ENCODE measurements at regions not wholly inside any gene's neighbourhood (a gene's known extent, or its start where the extent isn't known, plus 50 kb on each side); places are given as distances from the start of the nearest gene placed in this dataset.

GRCh38 chr13:34748596-34748995 lies 193.5 kb upstream of the NBEA start:
- Histone ChIP-seq H3K27me3 (ENCODE audit: insufficient read depth, low read length) (no peaks in the 10 kb centered on the region), H3K4me3 (replicated peaks in 1 of 2; ENCODE audit: low read depth in 1 of 2, low read length in 2 of 2) (no peak overlapping the region), H3K4me1 (ENCODE audit: control insufficient read depth in 1 of 2, insufficient read depth in 2 of 2, low read length in 2 of 2) (no peaks in the 10 kb centered on the region), H4K20me1 (ENCODE audit: insufficient read depth) (no peaks in the 10 kb centered on the region), H3K27ac (ENCODE audit: low read depth, low read length) (no peak overlapping the region), H3K9me3 (ENCODE audit: control insufficient read depth in 1 of 2, insufficient read depth in 1 of 2, low read depth in 1 of 2, low read length in 2 of 2) (no peaks in the 10 kb centered on the region), H3K4me2 (ENCODE audit: low read length) (no peak overlapping the region), H3K9me2 (ENCODE audit: insufficient read depth) (no peaks in the 10 kb centered on the region), H3K9ac (ENCODE audit: low read length) (no peak overlapping the region), H3K36me3 (ENCODE audit: control insufficient read depth in 1 of 2, insufficient read depth in 2 of 2, low read length in 2 of 2) (no peaks in the 10 kb centered on the region), H2AFZ (ENCODE audit: low read depth, low read length, poor library complexity, severe bottlenecking) (no peak overlapping the region), H3K79me2 (ENCODE audit: insufficient read depth, low read length) (no peaks in the 10 kb centered on the region)
- intact Hi-C loops (cut with micrococcal nuclease) = no loop called here
- TF ChIP-seq CEBPB (IDR thresholded peaks at IDR 0.05; ENCODE audit: low read depth) (no peak), SIN3A (IDR thresholded peaks at IDR 0.05; ENCODE audit: low read depth) (no peak), ZNF274 (IDR thresholded peaks at IDR 0.05; ENCODE audit: low read depth, low read length) (no peak), FOSL1 (IDR thresholded peaks at IDR 0.05; ENCODE audit: low read depth) (no peak), ELF1 (IDR thresholded peaks at IDR 0.05; ENCODE audit: borderline replicate concordance, low read depth) (no peak), YY1 (IDR thresholded peaks at IDR 0.05; ENCODE audit: extremely low read depth, insufficient replicate concordance, low read depth, low read length) (no peak), MAX (IDR thresholded peaks at IDR 0.05) (no peak), REST (IDR thresholded peaks at IDR 0.05; ENCODE audit: low read depth) (no peak), POLR2AphosphoS5 (IDR thresholded peaks at IDR 0.05; ENCODE audit: low read depth, low read length) (no peak), EGR1 (IDR thresholded peaks at IDR 0.05; ENCODE audit: low read depth) (no peak), ZBTB33 (IDR thresholded peaks at IDR 0.05; ENCODE audit: extremely low read depth, insufficient replicate concordance, low read length) (no peak)
- ChIA-PET RAD21 (ENCODE audit: low non-redundant PET in 1 of 2, low total read pairs in 2 of 2, uncharacterized antibody in 2 of 2, unreplicated experiment in 2 of 2) (no interaction called here), CTCF (no interaction called here), POLR2A (no interaction called here)
- DNase-seq (ENCODE audit: low read depth, low spot score) (no peak), ATAC-seq (no peak)
- no TSS peak for BruUV-seq (replicated peaks)
